Keratinocyte (primary cell): ENCODE measurements at regions not wholly inside any gene's neighbourhood (a gene's known extent, or its start where the extent isn't known, plus 50 kb on each side); places are given as distances from the start of the nearest gene placed in this dataset.

Source experiments
- CTCF ChIP-seq, 3 experiments: IDR thresholded peaks in 1 of 3; conservative IDR thresholded peaks in 1 of 3; optimal IDR thresholded peaks in 1 of 3; 2 replicates in 2 of 3; 3 replicates in 1 of 3; pipeline versions ENCODE3 to v1.5.1; 2011; ENCODE audit warnings: low read length in 3 of 3, mild to moderate bottlenecking in 3 of 3, moderate library complexity in 2 of 3, control low read depth in 1 of 3, inconsistent platforms in 1 of 3; ENCODE audit not compliant: insufficient read depth in 2 of 3; ENCODE audit errors: extremely low read depth in 1 of 3
- EZH2 ChIP-seq: IDR thresholded peaks from one replicate; pipeline ENCODE4 v1.6.1; 2012; ENCODE audit warnings: inconsistent platforms, mild to moderate bottlenecking, low read length, moderate library complexity

GRCh38 chr18:54736981-54737380 is 91.3 kb upstream of the RAB27B start:
- TF ChIP-seq CTCF (optimal IDR thresholded peaks at IDR 0.05 in 1 of 3, IDR thresholded peaks at IDR 0.05 in 1 of 3, conservative IDR thresholded peaks at IDR 0.05 in 1 of 3; ENCODE audit: extremely low read depth in 1 of 3, insufficient read depth in 2 of 3, low read length in 3 of 3) (no peak), EZH2 (no peak)
